Loucy (cell line): ENCODE measurements at regions not wholly inside any gene's neighbourhood (a gene's known extent, or its start where the extent isn't known, plus 50 kb on each side); places are given as distances from the start of the nearest gene placed in this dataset.
A peak's percentile ranks its signal among the peaks of the same experiment; 100 is the strongest.

Experiments used
- H2AFZ ChIP-seq: fragments of 200-600 bp; sonication (generic); 2 replicates; pipeline ENCODE4 v1.6.0; 2016; ENCODE audit warnings: antibody characterized with exemption, mild to moderate bottlenecking, low read length, moderate library complexity
- H3F3A ChIP-seq: fragments of 200-600 bp; 2 replicates; pipeline ENCODE4 v1.6.0; 2016; ENCODE audit warnings: antibody characterized with exemption, low read depth, mild to moderate bottlenecking
- H3K27me3 ChIP-seq: fragments of 200-600 bp; sonication (generic); 2 replicates; pipeline ENCODE4 v1.6.1; 2014; ENCODE audit warnings: low read length, mild to moderate bottlenecking; ENCODE audit not compliant: insufficient read depth, poor library complexity, severe bottlenecking
- H3K36me3 ChIP-seq: fragments of 200-600 bp; sonication (generic); 2 replicates; pipeline ENCODE4 v1.6.1; 2016; ENCODE audit warnings: low read length; ENCODE audit not compliant: insufficient read depth
- H3K4me1 ChIP-seq: fragments of 200-600 bp; sonication (generic); 2 replicates; pipeline ENCODE4 v1.5.1; 2014; ENCODE audit warnings: low read length, mild to moderate bottlenecking; ENCODE audit not compliant: insufficient read depth, poor library complexity, severe bottlenecking
- H3K4me2 ChIP-seq: fragments of 200-600 bp; sonication (generic); 2 replicates; pipeline ENCODE4 v1.6.0; 2014; ENCODE audit warnings: antibody characterized with exemption, low read length, low read depth, mild to moderate bottlenecking; ENCODE audit not compliant: poor library complexity, severe bottlenecking
- H3K4me3 ChIP-seq: fragments of 200-600 bp; sonication (generic); 2 replicates; pipeline ENCODE4 v1.5.1; 2014; ENCODE audit warnings: low read length, mild to moderate bottlenecking, mixed read lengths; ENCODE audit not compliant: poor library complexity, severe bottlenecking
- H3K79me2 ChIP-seq: fragments of 200-600 bp; sonication (generic); 2 replicates; pipeline ENCODE4 v1.6.1; 2014; ENCODE audit warnings: low read length; ENCODE audit not compliant: insufficient read depth
- H3K9ac ChIP-seq: fragments of 200-600 bp; sonication (generic); 2 replicates; pipeline ENCODE4 v1.6.0; 2014; ENCODE audit warnings: mild to moderate bottlenecking, low read depth, low read length, moderate library complexity; ENCODE audit not compliant: poor library complexity, severe bottlenecking
- H3K9me2 ChIP-seq: fragments of 200-600 bp; sonication (generic); replicated peaks from 2 replicates; pipeline ENCODE4 v1.6.1; 2016; ENCODE audit warnings: low read depth, low read length, mixed read lengths
- H3K9me3 ChIP-seq: fragments of 200-600 bp; sonication (generic); 2 replicates; pipeline ENCODE4 v1.6.1; 2014; ENCODE audit warnings: mild to moderate bottlenecking, antibody characterized with exemption, low read length, low read depth; ENCODE audit not compliant: insufficient read depth
- H4K20me1 ChIP-seq: fragments of 200-600 bp; sonication (generic); 2 replicates; pipeline ENCODE4 v1.6.0; 2014; ENCODE audit warnings: antibody characterized with exemption, low read length, mild to moderate bottlenecking; ENCODE audit not compliant: insufficient read depth, poor library complexity, severe bottlenecking
- EZH2phosphoT487 ChIP-seq: fragments of 200-600 bp; IDR thresholded peaks from 2 replicates; pipeline ENCODE4 v1.6.1; 2018; ENCODE audit warnings: antibody characterized with exemption, mild to moderate bottlenecking, moderate library complexity, borderline replicate concordance
- TF ChIP-seq, protein P1 (sequence below): fragments of 200-600 bp; sonication (generic); conservative IDR thresholded peaks from 2 replicates; pipeline ENCODE4 v1.5.1; 2014; ENCODE audit warnings: mild to moderate bottlenecking, antibody characterized with exemption, low read length

DNA sequence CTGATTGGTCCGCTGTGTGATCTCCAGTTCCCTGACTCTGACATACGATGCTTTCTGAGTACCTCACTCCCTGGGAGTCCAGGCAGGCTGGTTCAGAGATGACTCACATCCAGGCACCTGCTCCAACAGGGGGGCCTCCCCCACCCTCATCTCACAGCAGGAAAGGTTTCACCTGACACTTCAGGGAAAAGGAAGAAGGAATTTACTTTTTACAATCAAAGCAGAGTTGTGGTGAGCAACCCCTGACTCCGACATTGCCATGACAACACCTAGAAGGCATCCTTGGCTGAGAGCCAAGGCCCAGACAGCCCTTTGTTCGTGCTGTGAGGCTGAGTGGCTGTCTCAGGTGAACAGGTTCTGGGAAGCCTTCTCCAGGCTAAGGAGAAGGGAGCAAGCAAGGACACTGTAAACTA lies 164.6 kb upstream of the GJB5 start:
- Histone ChIP-seq H3K9me2 (no peaks in the 10 kb centered on the region), H3K4me2 (no peak overlapping the region), H4K20me1 (no peaks in the 10 kb centered on the region), H3K27me3 (no peaks in the 10 kb centered on the region), H2AFZ (no peak overlapping the region), H3K9ac (no peak overlapping the region), H3K4me3 (no peak overlapping the region), H3F3A (no peaks in the 10 kb centered on the region), H3K9me3 (no peaks in the 10 kb centered on the region), H3K4me1 (no peaks in the 10 kb centered on the region), H3K36me3 (no peaks in the 10 kb centered on the region), H3K79me2 (no peaks in the 10 kb centered on the region)
- no peak for TF ChIP-seq EZH2phosphoT487

DNA sequence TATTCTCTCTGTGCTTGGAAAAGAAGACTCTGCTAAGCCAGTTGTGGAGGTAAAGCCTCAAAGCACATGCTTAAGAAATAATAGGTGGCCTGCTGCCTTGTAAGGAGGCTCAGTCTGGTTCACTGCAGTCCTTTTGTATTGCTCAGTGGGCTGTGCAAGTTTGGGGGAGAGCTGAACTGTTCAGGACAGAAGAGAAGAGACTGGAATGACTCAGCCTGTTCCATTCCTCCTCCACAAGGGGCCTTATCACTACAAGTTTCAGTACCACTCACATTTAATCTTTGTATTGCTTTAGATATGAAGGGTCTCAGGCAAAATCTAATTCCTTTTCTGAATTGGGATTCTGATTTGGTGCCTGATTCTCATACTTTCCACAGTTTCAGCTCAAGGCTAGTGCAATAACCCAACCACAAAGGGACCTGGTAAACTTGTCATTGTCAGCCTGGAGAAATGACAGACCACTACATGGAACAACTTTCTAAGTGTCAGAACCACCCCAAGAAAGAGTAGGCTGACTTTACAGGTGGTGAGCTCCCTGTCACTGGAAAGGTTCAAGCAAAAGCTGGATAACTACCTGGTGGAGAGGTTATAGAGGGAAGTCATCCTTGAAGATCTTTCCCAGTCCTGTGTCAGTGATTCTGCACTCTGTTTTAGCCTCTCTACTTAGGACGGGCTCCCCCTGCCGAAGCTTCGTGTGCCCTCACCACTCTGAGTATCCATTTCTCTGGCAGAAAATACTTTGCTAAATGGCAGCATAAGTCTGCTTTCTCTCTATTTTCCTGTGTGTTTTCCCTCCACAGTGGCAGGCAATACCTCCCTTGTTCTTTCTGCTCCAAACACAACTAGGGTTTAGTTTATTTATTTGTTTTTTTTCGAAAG lies 162.9 kb upstream of the GJB5 start:
- Histone ChIP-seq H3K4me1 (no peaks in the 10 kb centered on the region), H3K27me3 (no peaks in the 10 kb centered on the region), H3K9me3 (no peaks in the 10 kb centered on the region), H3K36me3 (no peaks in the 10 kb centered on the region), H3K9ac (no peak overlapping the region), H3F3A (no peaks in the 10 kb centered on the region), H3K79me2 (no peaks in the 10 kb centered on the region), H4K20me1 (no peaks in the 10 kb centered on the region), H3K4me3 (no peak overlapping the region), H2AFZ (no peak overlapping the region), H3K9me2 (no peaks in the 10 kb centered on the region), H3K4me2 (no peak overlapping the region)
- TF ChIP-seq EZH2phosphoT487: no peak

DNA sequence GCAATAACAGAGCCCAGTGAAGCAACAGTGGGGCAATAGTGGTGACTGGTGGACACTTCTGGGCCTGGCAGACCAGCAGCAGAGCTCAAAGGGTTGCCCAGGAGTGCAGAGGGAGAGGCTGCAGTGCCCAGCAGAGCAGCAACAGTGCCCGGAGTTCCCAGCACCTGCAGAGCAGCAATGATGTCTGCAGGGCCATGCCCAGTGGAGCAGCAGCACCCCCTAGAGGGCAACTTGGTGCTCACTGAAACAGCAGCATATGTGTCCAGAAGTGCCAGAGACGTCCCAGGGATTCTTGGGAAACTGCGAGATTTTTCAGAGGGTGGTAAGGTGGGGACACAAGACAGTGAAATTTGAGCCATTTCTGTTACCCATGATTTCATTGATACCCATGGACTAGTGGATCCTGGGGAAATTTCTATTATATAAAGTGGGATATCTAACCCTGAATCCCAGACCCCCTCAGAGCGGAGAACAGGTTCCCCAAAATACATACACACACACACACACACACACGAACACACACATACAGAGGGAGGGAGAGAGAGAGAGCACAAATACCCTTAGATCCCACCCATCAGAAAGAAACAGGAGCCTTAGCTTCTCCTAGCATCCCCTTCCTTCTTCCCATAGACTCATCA lies 156.9 kb upstream of the GJB5 start:
- no peaks in the 10 kb centered on the region for H3K36me3 ChIP-seq
- no peak overlapping the region for H3K9ac ChIP-seq
- no peaks in the 10 kb centered on the region for H4K20me1 ChIP-seq
- H3K4me1 ChIP-seq: no peaks in the 10 kb centered on the region
- no peak overlapping the region for H3K4me3 ChIP-seq
- no peaks in the 10 kb centered on the region for H3F3A ChIP-seq
- no peaks in the 10 kb centered on the region for H3K9me3 ChIP-seq
- no peak overlapping the region for H3K4me2 ChIP-seq
- no peaks in the 10 kb centered on the region for H3K9me2 ChIP-seq
- H2AFZ ChIP-seq: no peak overlapping the region
- H3K79me2 ChIP-seq: no peaks in the 10 kb centered on the region
- TF ChIP-seq, protein P1, sequence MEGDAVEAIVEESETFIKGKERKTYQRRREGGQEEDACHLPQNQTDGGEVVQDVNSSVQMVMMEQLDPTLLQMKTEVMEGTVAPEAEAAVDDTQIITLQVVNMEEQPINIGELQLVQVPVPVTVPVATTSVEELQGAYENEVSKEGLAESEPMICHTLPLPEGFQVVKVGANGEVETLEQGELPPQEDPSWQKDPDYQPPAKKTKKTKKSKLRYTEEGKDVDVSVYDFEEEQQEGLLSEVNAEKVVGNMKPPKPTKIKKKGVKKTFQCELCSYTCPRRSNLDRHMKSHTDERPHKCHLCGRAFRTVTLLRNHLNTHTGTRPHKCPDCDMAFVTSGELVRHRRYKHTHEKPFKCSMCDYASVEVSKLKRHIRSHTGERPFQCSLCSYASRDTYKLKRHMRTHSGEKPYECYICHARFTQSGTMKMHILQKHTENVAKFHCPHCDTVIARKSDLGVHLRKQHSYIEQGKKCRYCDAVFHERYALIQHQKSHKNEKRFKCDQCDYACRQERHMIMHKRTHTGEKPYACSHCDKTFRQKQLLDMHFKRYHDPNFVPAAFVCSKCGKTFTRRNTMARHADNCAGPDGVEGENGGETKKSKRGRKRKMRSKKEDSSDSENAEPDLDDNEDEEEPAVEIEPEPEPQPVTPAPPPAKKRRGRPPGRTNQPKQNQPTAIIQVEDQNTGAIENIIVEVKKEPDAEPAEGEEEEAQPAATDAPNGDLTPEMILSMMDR: peak; percentile 96
- TF ChIP-seq EZH2phosphoT487: no peak
- H3K27me3 ChIP-seq: no peaks in the 10 kb centered on the region

DNA sequence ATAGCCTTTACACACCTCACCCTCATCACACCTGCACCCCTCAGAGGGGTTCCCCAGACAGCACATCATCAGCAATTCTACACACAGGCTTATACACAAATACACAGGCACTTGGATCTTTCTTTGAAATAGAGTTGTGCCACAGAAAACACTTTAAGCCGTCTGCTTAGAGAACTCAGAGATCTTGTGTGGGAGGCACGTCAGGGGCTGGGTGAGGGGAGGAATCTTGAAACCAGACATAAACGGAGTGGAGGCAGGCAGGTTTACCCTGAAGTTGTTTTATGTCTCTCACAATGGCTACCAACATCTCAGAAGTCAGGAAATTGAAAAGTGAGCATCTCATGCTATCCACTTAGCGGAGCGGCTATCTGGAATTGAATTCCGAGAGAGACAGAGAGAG lies 151.9 kb upstream of the GJB5 start:
- H4K20me1 ChIP-seq: no peaks in the 10 kb centered on the region
- TF ChIP-seq EZH2phosphoT487: no peak
- TF ChIP-seq, protein P1: no peak
- no peaks in the 10 kb centered on the region for H3K4me1 ChIP-seq
- H3F3A ChIP-seq: no peaks in the 10 kb centered on the region
- no peaks in the 10 kb centered on the region for H3K36me3 ChIP-seq
- H2AFZ ChIP-seq: no peak overlapping the region
- no peaks in the 10 kb centered on the region for H3K9me2 ChIP-seq
- no peak overlapping the region for H3K9ac ChIP-seq
- no peaks in the 10 kb centered on the region for H3K9me3 ChIP-seq
- no peak overlapping the region for H3K4me3 ChIP-seq
- no peaks in the 10 kb centered on the region for H3K27me3 ChIP-seq
- H3K4me2 ChIP-seq: no peak overlapping the region
- no peaks in the 10 kb centered on the region for H3K79me2 ChIP-seq
